Suprapubic skin (tissue), 3 donors: ENCODE measurements at regions not wholly inside any gene's neighbourhood (a gene's known extent, or its start where the extent isn't known, plus 50 kb on each side); places are given as distances from the start of the nearest gene placed in this dataset.

Experiments used
- CTCF ChIP-seq, 2 donors: fragments of 200-600 bp in 1 of 2; fragments of 450-650 bp in 1 of 2; sonication (generic) in 1 of 2; IDR thresholded peaks; one replicate each; pipeline ENCODE4 v1.5.1; 2016 to 2019; ENCODE audit warnings: antibody characterized with exemption in 2 of 2, mild to moderate bottlenecking in 1 of 2, moderate library complexity in 1 of 2
- EP300 ChIP-seq: sonication (generic); formaldehyde crosslinking; IDR thresholded peaks from one replicate; pipeline ENCODE4 v1.6.1; 2017; ENCODE audit warnings: antibody characterized with exemption
- POLR2A ChIP-seq, 2 donors: fragments of 450-650 bp; IDR thresholded peaks; one replicate each; pipeline ENCODE4 v1.6.1; 2017; ENCODE audit warnings: antibody characterized with exemption in 2 of 2, mild to moderate bottlenecking in 2 of 2, moderate library complexity in 2 of 2

- TF ChIP-seq POLR2A (IDR thresholded peaks at IDR 0.05) (no peak), CTCF (IDR thresholded peaks at IDR 0.05) (no peak), EP300 (no peak)
Measured at GRCh38 chr3:126290325-126290724, 66.9 kb downstream of the KLF15 start.
